ENCODE measurements at regions not wholly inside any gene's neighbourhood (a gene's known extent, or its start where the extent isn't known, plus 50 kb on each side); places are given as distances from the start of the nearest gene placed in this dataset.

DNA sequence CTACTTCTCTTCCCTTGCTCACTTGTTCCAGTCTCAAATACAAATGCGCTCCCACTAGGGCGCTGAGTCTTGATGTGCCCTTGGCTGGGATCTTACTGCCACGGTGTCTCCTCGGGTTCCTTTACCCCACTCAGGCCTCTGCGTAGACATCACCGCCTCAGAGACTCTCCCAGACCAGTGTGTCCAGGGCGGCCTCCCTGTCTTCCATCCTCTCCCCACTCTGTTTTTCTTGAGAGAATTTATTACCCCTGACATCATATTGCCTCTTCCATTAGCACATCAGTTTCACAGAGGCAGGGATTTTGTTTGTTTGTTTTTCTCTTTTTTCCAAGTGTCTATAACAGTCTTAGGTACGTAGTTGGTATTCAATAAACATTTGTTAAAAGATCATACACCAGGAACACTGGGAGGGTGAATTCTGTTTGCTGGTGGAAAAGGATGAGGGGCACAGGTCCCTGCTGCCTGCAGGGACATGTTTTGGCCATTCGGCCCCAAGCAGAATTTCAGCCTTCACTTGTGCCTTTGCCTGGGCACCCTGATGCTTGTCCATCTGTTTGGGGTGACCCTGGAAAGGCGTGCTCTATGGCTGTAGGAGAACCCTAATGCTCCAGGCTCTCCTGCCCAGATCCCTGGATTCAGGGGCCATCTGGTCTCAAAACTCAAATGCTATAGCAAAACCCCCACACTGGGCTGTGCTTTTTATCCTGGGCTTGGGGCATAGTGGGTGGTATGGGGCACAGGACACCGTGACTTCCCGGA lies 55.0 kb downstream of the RPL37A start:
- DNase-seq = no peak

- DNase-seq = no peak
Observed at GRCh38 chr2:216554286-216554685, 55.6 kb downstream of the RPL37A start.

GRCh38 chr2:216554755-216555154 lies 56.1 kb downstream of the RPL37A start:
- DNase-seq = no peak

DNA sequence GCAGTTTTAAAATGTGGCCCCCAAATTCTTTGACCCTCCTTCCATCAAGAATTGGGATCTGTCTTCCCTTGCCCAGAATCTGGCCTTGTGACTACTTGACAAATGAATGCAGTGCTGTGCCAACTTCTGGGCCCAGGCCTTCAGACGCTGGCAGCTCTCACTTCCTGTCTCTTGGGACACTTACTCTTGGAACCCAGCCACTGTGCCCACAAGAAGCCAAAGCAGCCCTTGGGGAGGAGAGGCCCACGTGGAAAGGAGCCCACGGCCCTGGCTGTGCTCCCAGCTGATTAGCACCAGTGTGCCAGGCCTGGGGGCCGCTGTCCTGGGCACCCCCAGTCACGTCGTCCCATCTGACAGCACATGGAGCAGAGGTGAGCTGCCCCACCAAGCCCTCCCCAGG lies 56.6 kb downstream of the RPL37A start:
- DNase-seq = no peak

GRCh38 chr2:216556202-216556601 lies 57.6 kb downstream of the RPL37A start:
- DNase-seq = no peak

DNA sequence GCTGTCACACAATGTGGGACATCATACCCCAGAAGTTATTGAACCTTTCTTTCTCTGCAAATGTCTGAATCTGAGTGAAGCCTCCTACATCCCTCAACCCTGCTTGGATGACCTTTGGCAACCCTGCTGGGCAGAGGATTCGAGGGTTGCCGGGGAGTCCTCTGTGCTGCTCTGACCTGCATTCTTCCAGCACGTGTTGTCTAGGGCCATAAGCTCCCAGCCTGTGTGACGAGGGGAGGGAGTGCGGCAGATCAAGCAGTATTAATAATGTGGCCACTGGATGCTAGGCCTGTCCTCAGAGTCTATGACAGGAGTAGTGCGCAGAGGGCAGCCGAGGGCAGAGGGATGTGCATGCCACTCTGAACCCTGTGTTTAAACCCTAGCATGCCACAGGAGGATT lies 58.8 kb downstream of the RPL37A start:
- DNase-seq = no peak

GRCh38 chr2:216557820-216558219 lies 59.2 kb downstream of the RPL37A start:
- no peak for DNase-seq

- DNase-seq = no peak
Observed at GRCh38 chr2:216559625-216560156, 61.0 kb downstream of the RPL37A start.

DNA sequence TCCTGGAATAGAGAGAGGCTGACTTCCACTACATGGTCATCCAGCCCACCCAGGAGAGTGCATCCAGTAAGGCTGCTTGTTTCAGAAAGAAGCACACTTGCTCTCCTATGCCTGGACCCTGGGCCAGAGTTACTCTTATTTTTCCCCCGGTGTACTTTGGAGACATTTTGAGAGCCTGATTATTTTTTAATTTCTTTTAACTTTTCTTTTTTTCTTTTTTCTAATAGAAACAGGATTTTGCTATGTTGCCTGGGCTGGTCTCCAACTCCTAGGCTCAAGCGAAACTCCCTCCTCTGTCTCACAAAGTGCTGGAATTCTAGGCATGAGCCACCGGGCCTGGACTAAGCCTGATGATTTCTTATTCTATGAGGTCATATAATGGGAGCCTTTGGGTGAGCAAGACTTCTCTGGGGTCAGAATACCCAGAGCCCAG lies 62.2 kb downstream of the RPL37A start:
- no peak for DNase-seq

GRCh38 chr2:216562696-216563435 lies 64.2 kb downstream of the RPL37A start:
- no peak for DNase-seq

GRCh38 chr2:216563646-216564045 lies 65.0 kb downstream of the RPL37A start:
- DNase-seq = no peak

DNA sequence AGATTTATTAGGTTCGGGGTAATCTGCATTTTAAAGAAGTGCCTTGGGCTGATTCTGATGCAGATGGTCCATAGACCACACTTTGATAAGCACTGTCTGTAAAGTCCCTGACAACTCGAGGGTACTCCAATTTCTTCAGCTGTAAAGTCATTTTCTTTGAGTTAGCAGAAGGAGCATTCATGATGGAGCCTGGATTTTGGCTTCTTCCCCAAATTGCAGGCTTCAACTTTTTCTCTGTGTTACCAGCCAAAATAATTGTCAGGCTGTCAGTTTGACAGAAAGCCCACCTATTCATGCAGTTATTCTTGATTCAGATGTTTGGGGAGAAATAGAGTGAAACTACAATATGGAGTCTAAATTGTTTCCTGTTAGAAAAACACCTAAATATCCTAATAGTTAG lies 66.0 kb downstream of the RPL37A start:
- no peak for DNase-seq

DNA sequence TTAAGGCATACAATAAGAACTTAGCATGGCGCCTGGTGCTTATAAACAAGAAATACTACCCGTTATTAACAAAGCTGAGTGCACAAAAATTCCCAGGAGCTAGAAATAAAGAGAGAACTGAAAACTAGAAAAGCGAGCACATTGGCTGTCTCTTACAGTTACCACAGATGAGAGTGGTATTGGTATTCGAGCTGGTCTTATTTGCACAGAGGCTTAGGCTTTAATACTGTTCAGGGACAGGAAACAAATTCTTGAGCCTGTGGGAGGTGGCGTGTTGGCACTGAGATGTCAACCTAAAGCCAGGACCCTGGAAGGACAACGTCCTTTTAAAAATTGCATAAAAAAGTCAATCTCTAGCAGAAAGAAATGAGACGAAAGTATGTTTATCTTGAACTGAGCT lies 67.3 kb upstream of the IGFBP2 start:
- DNase-seq = no peak

- DNase-seq = no peak
Observed at GRCh38 chr2:216568576-216568975, 64.6 kb upstream of the IGFBP2 start.

DNA sequence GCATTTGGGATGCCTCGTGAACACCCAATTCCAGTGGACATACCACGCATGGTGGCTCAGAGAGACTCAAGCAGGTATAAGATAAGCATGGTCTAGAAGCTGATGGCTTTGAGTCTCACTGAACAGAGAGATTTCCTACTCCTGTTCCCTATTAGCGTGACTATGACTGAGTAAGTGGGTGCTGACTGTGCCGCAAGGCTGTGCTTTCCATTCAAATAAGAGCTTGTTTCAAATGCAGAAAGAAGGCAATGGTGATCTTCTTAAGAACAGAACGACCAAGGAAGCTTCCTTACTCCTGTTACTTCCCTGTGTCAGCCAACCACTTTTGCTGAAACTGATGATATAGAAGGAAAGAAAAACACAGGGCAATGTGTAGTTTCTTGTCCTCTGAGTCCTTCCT lies 63.5 kb upstream of the IGFBP2 start:
- DNase-seq = no peak

DNA sequence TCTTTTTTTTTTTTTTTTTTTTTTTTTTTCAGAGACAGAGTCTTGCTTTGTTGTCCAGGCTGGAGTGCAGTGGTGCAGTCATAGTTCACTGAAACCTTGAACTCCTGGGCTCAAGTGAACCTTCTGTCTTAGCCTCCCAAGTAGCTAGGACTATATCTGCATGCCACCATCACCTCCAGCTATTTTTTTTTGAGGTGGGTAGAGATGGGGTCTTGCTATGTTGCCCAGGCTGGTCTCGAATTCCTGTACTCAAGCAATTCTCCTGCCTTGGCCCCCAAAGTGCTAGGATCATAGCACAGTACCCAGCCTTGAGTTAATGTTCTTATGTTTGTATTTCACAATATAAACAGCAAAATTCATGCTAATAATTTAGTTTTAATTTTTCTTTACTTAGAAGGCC lies 62.9 kb upstream of the IGFBP2 start:
- no peak for DNase-seq

GRCh38 chr2:216571178-216571908 lies 61.9 kb upstream of the IGFBP2 start:
- no peak for DNase-seq

GRCh38 chr2:216571909-216572513 lies 61.2 kb upstream of the IGFBP2 start:
- DNase-seq = no peak

DNA sequence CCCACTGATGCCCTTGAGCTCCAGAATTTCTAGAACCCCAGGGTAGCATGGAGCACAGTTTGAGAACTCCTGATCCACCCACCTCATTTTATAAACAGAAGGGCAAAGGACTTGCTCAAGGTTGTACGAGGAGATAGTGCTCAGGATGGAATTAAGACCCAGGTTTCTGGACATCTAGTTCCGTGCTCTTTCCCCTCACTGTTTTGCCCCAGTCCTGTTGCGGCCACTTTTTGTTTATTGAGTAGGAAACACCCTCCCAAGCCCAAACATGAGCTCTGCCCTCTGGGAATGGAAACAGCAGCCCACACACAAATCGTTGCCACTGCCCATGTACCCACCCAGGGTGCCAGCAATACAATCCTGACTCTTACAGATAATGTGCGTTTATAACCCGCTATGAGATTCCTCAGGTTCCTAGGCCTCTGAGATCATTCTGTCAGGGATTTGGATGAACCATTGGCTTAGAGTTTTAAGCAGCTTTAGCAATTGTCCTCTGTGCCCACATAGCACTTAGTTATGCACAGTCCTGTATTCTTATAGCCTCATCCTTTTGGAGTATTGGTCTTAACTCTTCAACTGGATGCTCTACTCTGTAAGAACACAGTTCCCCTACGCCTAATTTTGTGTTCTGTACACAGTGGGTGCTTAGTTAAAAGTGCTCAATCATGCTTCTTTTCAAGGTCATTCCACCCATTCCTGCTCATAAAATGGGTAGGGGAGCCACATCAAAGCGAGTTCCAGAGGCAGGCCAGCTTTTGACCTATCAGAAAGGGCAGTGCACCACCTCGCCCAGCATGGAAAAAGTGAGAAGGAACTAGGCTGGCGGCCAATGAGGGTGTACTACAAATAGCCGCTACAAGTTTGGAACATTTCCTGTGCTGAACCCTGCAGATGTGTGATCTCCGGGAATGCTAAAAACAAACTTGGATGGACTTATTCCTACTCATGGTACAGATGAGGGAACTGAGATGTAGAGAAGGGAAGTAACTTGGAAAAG lies 60.3 kb upstream of the IGFBP2 start:
- DNase-seq = no peak

- no peak for DNase-seq
Observed at GRCh38 chr2:216574046-216574445, 59.2 kb upstream of the IGFBP2 start.

GRCh38 chr2:216574586-216574985 lies 58.6 kb upstream of the IGFBP2 start:
- no peak for DNase-seq

DNA sequence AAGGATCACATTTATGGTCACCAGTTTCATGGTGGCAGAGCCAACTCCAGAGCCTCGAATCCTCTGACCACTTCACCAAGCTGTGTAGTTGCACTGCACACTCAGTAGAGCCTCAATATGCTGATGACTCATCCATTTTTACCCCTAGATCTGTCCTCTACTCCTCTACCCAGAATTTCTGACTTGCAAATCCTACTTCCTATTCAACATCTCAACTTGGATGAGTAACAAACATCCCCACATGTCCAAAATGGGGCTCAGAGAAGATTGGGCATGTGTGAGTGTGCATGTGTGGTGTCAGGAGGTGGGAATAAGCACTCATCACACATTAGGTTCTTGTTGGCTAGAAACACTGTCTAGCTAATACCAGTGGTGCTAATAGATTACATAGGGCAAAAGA lies 57.8 kb upstream of the IGFBP2 start:
- DNase-seq = no peak
